ENCODE measurements at regions not wholly inside any gene's neighbourhood (a gene's known extent, or its start where the extent isn't known, plus 50 kb on each side); places are given as distances from the start of the nearest gene placed in this dataset.

DNA sequence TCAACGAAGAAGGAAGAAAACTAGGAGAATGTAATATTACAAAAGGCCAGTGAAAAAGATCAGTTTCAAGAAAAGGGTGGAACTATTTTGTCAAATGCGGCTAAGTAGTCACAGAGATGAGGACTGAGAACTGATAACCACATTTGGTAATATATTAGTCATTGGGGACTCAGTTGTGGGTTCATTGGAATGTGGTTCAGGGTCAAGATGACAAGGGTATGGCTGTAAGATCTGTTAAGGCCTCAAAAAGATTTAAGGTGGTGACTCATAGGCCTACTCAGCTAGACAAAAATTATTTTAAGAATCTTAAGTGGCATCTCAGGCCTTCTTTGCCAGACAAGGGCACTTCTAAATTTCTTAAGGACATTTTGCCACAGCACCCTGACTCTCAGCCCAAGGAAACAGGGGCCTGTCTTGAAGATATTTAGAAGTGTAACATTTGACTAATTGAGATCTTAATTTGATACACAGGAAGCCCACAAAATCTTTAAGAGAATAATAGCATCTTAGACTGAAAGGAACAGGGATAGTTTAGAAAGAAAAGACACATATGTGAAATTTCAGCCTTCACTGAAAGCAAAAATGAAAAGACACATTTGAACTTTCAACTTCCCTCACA lies 81.3 kb downstream of the STRADB start:
- Histone ChIP-seq H4K20me1 (replicated peaks in 1 of 2; ENCODE audit: control insufficient read depth in 1 of 2, insufficient read depth in 2 of 2, low read length in 2 of 2) (no peaks in the 10 kb centered on the region), H3K4me2 (ENCODE audit: insufficient read depth in 1 of 2, low read depth in 2 of 2, low read length in 2 of 2) (no peak overlapping the region), H2BK12ac (ENCODE audit: low read depth, low read length) (no peak overlapping the region), H3K9me3 (ENCODE audit: insufficient read depth in 2 of 2, low read depth in 1 of 2, low read length in 1 of 2) (peaks cover 3 to 8% of the 10 kb centered on the region in 2 experiments; a peak in 2 of 4 replicates), H2AFZ (ENCODE audit: low read length) (no peak overlapping the region), H4K5ac (ENCODE audit: insufficient read length, low read depth, low read length) (no peak overlapping the region), H3K23ac (ENCODE audit: insufficient read length) (no peak overlapping the region), H2AK5ac (ENCODE audit: low read depth, low read length) (no peak overlapping the region), H2BK15ac (ENCODE audit: low read length) (no peak overlapping the region), H3K4ac (replicated peaks; ENCODE audit: insufficient read length, low read depth, low read length) (no peak overlapping the region), H2BK5ac (ENCODE audit: low read depth, low read length) (no peak overlapping the region), H3K79me1 (ENCODE audit: low read depth, low read length) (no peaks in the 10 kb centered on the region), H3K56ac (replicated peaks; ENCODE audit: insufficient read length, low read depth, low read length) (no peak overlapping the region), H4K91ac (replicated peaks; ENCODE audit: insufficient read length, low read length) (no peak overlapping the region), H2BK120ac (replicated peaks; ENCODE audit: low read depth, low read length) (no peak overlapping the region), H4K8ac (ENCODE audit: extremely low read depth, insufficient read depth, low read length) (no peak overlapping the region), H3K79me2 (ENCODE audit: control insufficient read depth in 1 of 2, insufficient read depth in 2 of 2, low read length in 2 of 2) (no peaks in the 10 kb centered on the region), H3K23me2 (ENCODE audit: low read depth, low read length) (no peaks in the 10 kb centered on the region), H3K27ac (ENCODE audit: low read depth, low read length) (no peak overlapping the region), H3K27me3 (replicated peaks in 1 of 4; ENCODE audit: control insufficient read depth in 3 of 4, extremely low read depth in 1 of 4, insufficient read depth in 3 of 4, low read length in 3 of 4) (no peaks in the 10 kb centered on the region), H3K14ac (ENCODE audit: insufficient read length) (no peak overlapping the region), H3K4me1 (replicated peaks in 1 of 4; ENCODE audit: control insufficient read depth in 3 of 4, insufficient read depth in 4 of 4, low read length in 3 of 4) (no peaks in the 10 kb centered on the region), H3K4me3 (ENCODE audit: extremely low read depth in 1 of 4, insufficient read depth in 2 of 4, low read depth in 3 of 4, low read length in 4 of 4) (no peak overlapping the region), H3K18ac (ENCODE audit: extremely low read depth, low read length) (no peak overlapping the region), H3K9ac (replicated peaks in 1 of 4; ENCODE audit: extremely low read depth in 1 of 4, low read depth in 3 of 4, low read length in 3 of 4) (no peak overlapping the region), H2BK20ac (ENCODE audit: low read length) (no peak overlapping the region), H3K36me3 (ENCODE audit: control insufficient read depth in 2 of 4, insufficient read depth in 4 of 4, low read length in 3 of 4) (no peaks in the 10 kb centered on the region)
- DNase-seq (ENCODE audit: low read depth in 1 of 2, low spot score in 2 of 2) (no peak), FAIRE-seq (no peak)
- ChIA-PET POLR2A (ENCODE audit: partially characterized antibody) (no interaction called here), CTCF (ENCODE audit: partially characterized antibody) (interaction anchor here (0.8 kb wide), 1 partner anchor 9 kb away, joined by 3 read pairs; no protein-coding TSS in a partner anchor)
- 80% methylated on average over 2 of the region's 2 CpGs; no CpG with 5 or more reads in 1 of the 2 experiments for WGBS, 2 experiments (ENCODE audit: extremely low coverage in 1 of 2, insufficient coverage in 1 of 2, insufficient read length in 1 of 2, insufficient replicate concordance in 2 of 2, low coverage in 1 of 2, low lambda C conversion rate in 2 of 2, missing lambda C conversion rate in 1 of 2)
- TF ChIP-seq KDM1A (IDR thresholded peaks at IDR 0.05; ENCODE audit: borderline replicate concordance, low read length) = no peak
- TF ChIP-seq RXRA (IDR thresholded peaks at IDR 0.05; ENCODE audit: insufficient read depth, low read depth, low read length) = no peak
- TF ChIP-seq POU5F1 (IDR thresholded peaks at IDR 0.05; ENCODE audit: low read depth, low read length) = no peak
- no peak for TF ChIP-seq PHF8 (conservative IDR thresholded peaks at IDR 0.05; ENCODE audit: low read depth, low read length)
- TF ChIP-seq, protein P1, sequence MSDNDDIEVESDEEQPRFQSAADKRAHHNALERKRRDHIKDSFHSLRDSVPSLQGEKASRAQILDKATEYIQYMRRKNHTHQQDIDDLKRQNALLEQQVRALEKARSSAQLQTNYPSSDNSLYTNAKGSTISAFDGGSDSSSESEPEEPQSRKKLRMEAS (IDR thresholded peaks at IDR 0.05) = no peak
- TF ChIP-seq, protein P2, sequence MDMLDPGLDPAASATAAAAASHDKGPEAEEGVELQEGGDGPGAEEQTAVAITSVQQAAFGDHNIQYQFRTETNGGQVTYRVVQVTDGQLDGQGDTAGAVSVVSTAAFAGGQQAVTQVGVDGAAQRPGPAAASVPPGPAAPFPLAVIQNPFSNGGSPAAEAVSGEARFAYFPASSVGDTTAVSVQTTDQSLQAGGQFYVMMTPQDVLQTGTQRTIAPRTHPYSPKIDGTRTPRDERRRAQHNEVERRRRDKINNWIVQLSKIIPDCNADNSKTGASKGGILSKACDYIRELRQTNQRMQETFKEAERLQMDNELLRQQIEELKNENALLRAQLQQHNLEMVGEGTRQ (IDR thresholded peaks at IDR 0.05; ENCODE audit: low read length) = no peak
